ENCODE measurements at regions not wholly inside any gene's neighbourhood (a gene's known extent, or its start where the extent isn't known, plus 50 kb on each side); places are given as distances from the start of the nearest gene placed in this dataset.

DNA sequence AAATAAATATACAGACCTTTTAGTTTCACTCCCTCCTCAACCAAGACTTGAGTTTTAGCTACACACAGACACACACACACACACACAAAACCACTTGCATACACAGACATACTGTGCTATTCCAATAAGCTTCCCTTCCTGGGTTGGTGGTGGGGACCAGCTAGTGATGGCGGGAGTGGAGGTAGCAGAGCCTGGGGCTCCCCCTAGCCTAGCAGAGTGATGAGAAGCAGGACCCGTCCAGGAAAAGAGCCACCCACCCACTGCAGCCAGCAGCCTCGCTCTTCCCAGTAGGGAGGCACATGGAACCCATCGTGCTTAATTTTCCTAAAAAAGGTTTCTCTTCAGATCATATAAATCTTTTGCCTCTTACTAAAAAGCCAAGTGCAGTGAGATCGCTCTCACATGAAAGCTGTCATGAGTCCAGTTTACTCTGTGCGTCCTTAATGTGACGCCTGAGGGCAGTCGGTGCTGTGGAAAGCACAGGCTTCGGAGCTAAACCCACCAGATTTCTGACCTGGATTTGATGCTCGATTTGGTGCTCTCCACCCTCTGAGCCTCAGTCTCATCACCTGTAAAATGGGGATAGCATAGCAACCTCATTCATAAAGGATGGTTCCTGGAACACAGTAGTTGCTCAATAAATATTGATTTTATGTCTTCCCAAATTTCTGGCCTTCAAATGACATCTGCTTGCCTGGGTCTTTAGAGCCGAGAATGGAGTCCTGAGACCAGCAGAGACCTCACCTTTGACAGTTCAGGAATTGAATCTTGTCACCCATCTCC lies 60.1 kb upstream of the YWHAQ start:
- Histone ChIP-seq H3K79me2 (ENCODE audit: insufficient read depth, low read length) (no peaks in the 10 kb centered on the region), H2AFZ (ENCODE audit: low read depth, low read length) (no peak overlapping the region), H3K27ac (ENCODE audit: low read length) (no peak overlapping the region), H3K4me2 (ENCODE audit: insufficient read depth, low read length) (no peak overlapping the region), H3K4me3 (ENCODE audit: low read depth in 1 of 2, low read length in 2 of 2) (no peak overlapping the region), H3K36me3 (ENCODE audit: insufficient read depth, low read length) (no peaks in the 10 kb centered on the region), H3K4me1 (ENCODE audit: insufficient read depth, low read length) (no peaks in the 10 kb centered on the region), H4K20me1 (ENCODE audit: insufficient read depth, low read length) (no peaks in the 10 kb centered on the region), H3K9ac (ENCODE audit: low read depth, low read length) (no peak overlapping the region), H3K27me3 (ENCODE audit: insufficient read depth, low read length, poor library complexity) (no peaks in the 10 kb centered on the region), H3K9me3 (ENCODE audit: insufficient read depth, low read length, severe bottlenecking) (no peaks in the 10 kb centered on the region)
- TF ChIP-seq EZH2 (IDR thresholded peaks at IDR 0.05; ENCODE audit: borderline replicate concordance, low read depth, low read length, severe bottlenecking), result no peak
- TF ChIP-seq, protein P1, sequence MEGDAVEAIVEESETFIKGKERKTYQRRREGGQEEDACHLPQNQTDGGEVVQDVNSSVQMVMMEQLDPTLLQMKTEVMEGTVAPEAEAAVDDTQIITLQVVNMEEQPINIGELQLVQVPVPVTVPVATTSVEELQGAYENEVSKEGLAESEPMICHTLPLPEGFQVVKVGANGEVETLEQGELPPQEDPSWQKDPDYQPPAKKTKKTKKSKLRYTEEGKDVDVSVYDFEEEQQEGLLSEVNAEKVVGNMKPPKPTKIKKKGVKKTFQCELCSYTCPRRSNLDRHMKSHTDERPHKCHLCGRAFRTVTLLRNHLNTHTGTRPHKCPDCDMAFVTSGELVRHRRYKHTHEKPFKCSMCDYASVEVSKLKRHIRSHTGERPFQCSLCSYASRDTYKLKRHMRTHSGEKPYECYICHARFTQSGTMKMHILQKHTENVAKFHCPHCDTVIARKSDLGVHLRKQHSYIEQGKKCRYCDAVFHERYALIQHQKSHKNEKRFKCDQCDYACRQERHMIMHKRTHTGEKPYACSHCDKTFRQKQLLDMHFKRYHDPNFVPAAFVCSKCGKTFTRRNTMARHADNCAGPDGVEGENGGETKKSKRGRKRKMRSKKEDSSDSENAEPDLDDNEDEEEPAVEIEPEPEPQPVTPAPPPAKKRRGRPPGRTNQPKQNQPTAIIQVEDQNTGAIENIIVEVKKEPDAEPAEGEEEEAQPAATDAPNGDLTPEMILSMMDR (IDR thresholded peaks at IDR 0.05; ENCODE audit: borderline replicate concordance, extremely low read depth, low read length, poor library complexity, severe bottlenecking), result no peak
- no peak for DNase-seq
- ATAC-seq (ENCODE audit: insufficient read depth, low read depth), result no peak

DNA sequence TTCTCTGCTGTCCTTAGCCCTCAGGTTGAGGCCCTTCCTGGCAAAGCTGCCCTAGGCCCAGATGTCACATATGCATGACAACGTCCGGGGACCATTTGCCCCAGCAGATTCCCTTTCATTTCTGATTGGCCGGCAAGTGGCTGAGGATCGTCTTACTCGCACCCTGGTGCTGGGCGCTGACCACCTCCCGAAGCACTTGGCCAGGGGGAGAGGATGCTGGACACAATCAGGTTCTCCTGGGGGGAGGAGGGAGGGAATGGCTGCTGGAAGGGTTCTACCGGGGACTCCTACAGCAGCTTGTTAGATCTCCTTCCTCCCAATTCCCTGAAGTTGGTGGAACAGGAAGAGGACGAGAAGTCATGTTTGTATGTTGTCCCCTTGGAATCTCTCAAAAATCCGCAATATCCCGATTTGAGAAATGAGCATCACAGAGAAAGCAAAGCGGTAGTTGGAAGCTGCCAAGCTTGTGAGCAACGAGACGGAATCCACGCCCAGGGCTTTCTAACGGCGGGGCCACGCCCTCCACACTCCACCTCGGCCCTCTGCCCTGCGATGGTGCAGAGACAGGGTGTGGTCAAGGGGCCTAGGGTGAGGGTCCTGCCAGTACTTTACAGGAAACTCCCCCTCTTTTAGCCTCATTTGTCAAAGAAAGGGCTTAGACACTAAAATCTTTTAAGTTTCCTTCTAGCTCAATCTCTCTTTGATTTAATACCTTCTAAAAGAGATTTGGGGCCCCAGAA lies 61.8 kb upstream of the YWHAQ start:
- H3K9ac ChIP-seq (ENCODE audit: low read depth, low read length), result no peak overlapping the region
- no peak for TF ChIP-seq EZH2 (IDR thresholded peaks at IDR 0.05; ENCODE audit: borderline replicate concordance, low read depth, low read length, severe bottlenecking)
- TF ChIP-seq, protein P1 (IDR thresholded peaks at IDR 0.05; ENCODE audit: borderline replicate concordance, extremely low read depth, low read length, poor library complexity, severe bottlenecking), result no peak
- no peaks in the 10 kb centered on the region for H3K27me3 ChIP-seq (ENCODE audit: insufficient read depth, low read length, poor library complexity)
- no peak for ATAC-seq (ENCODE audit: insufficient read depth, low read depth)
- no peak overlapping the region for H3K27ac ChIP-seq (ENCODE audit: low read length)
- H3K4me1 ChIP-seq (ENCODE audit: insufficient read depth, low read length), result no peaks in the 10 kb centered on the region
- no peaks in the 10 kb centered on the region for H3K9me3 ChIP-seq (ENCODE audit: insufficient read depth, low read length, severe bottlenecking)
- no peaks in the 10 kb centered on the region for H3K36me3 ChIP-seq (ENCODE audit: insufficient read depth, low read length)
- H3K4me2 ChIP-seq (ENCODE audit: insufficient read depth, low read length), result no peak overlapping the region
- no peak for DNase-seq
- no peaks in the 10 kb centered on the region for H4K20me1 ChIP-seq (ENCODE audit: insufficient read depth, low read length)
- H3K4me3 ChIP-seq (ENCODE audit: low read depth in 1 of 2, low read length in 2 of 2), result no peak overlapping the region
- no peaks in the 10 kb centered on the region for H3K79me2 ChIP-seq (ENCODE audit: insufficient read depth, low read length)
- no peak overlapping the region for H2AFZ ChIP-seq (ENCODE audit: low read depth, low read length)

DNA sequence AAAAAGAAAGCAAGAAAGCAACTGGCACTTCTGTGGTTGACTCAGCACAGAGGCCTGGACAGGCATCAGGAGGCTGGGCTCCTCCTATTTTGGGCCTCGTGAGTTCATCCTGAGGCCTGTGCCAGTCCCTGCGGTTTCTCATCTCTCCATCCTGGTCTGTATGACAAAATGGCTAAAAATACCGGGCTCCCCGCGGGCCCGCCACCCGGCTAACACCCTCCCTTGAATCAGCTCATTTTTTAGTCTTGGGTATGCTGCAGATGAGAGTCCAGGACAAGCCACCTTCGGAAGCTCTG lies 62.3 kb upstream of the YWHAQ start:
- no peaks in the 10 kb centered on the region for H3K4me1 ChIP-seq (ENCODE audit: insufficient read depth, low read length)
- no peaks in the 10 kb centered on the region for H3K36me3 ChIP-seq (ENCODE audit: insufficient read depth, low read length)
- DNase-seq, result no peak
- H2AFZ ChIP-seq (ENCODE audit: low read depth, low read length), result no peak overlapping the region
- no peak overlapping the region for H3K4me2 ChIP-seq (ENCODE audit: insufficient read depth, low read length)
- no peak for ATAC-seq (ENCODE audit: insufficient read depth, low read depth)
- no peaks in the 10 kb centered on the region for H3K27me3 ChIP-seq (ENCODE audit: insufficient read depth, low read length, poor library complexity)
- H3K4me3 ChIP-seq (ENCODE audit: low read depth in 1 of 2, low read length in 2 of 2), result no peak overlapping the region
- H3K27ac ChIP-seq (ENCODE audit: low read length), result no peak overlapping the region
- TF ChIP-seq, protein P1 (IDR thresholded peaks at IDR 0.05; ENCODE audit: borderline replicate concordance, extremely low read depth, low read length, poor library complexity, severe bottlenecking), result no peak
- no peak for TF ChIP-seq EZH2 (IDR thresholded peaks at IDR 0.05; ENCODE audit: borderline replicate concordance, low read depth, low read length, severe bottlenecking)
- H3K9me3 ChIP-seq (ENCODE audit: insufficient read depth, low read length, severe bottlenecking), result no peaks in the 10 kb centered on the region
- H4K20me1 ChIP-seq (ENCODE audit: insufficient read depth, low read length), result no peaks in the 10 kb centered on the region
- no peaks in the 10 kb centered on the region for H3K79me2 ChIP-seq (ENCODE audit: insufficient read depth, low read length)
- no peak overlapping the region for H3K9ac ChIP-seq (ENCODE audit: low read depth, low read length)
